ENCODE measurements at regions not wholly inside any gene's neighbourhood (a gene's known extent, or its start where the extent isn't known, plus 50 kb on each side); places are given as distances from the start of the nearest gene placed in this dataset.
"Not testable (repeated sequence)": the region's sequence is repeated elsewhere in the genome, so short reads cannot be mapped to it uniquely, and the experiment has no call there.

GRCh38 chr4:18166925-18167324 is 145.4 kb upstream of the LCORL start:
- Histone ChIP-seq H3K27ac (ENCODE audit: low read length) (no peak overlapping the region), H3K9me3 (ENCODE audit: control insufficient read depth, insufficient read depth, low read depth, low read length) (no peaks in the 10 kb centered on the region), H3K27me3 (ENCODE audit: control insufficient read depth, insufficient read depth, low read length) (no peaks in the 10 kb centered on the region), H3K36me3 (ENCODE audit: control insufficient read depth, insufficient read depth, low read length) (no peaks in the 10 kb centered on the region), H3K4me1 (ENCODE audit: control insufficient read depth, insufficient read depth, low read length) (no peaks in the 10 kb centered on the region), H3K4me3 (ENCODE audit: low read depth in 2 of 2, low read length in 2 of 2) (no peak overlapping the region)
- POLR2A ChIA-PET, result no interaction called here
- CTCF ChIA-PET, result no interaction called here
- BruUV-seq (replicated peaks), result no TSS peak
- DNase-seq (ENCODE audit: low read depth, low spot score) (no peak), ATAC-seq (no peak)
- in situ Hi-C loops (cut with HindIII; ENCODE audit: low pct_unique_long_range_greater_than_20kb, low sequenced_read_pairs), result no loop called here
- TF ChIP-seq CTCF (IDR thresholded peaks at IDR 0.05), result no peak
- no peak for TF ChIP-seq REST (IDR thresholded peaks at IDR 0.05; ENCODE audit: insufficient read depth in 1 of 2, low read depth in 2 of 2, low read length in 1 of 2)
- no peak for TF ChIP-seq TCF7L2 (IDR thresholded peaks at IDR 0.05; ENCODE audit: low read depth, low read length)
- TF ChIP-seq POLR2AphosphoS5 (IDR thresholded peaks at IDR 0.05; ENCODE audit: low read depth, low read length), result no peak
- TF ChIP-seq SIN3A (IDR thresholded peaks at IDR 0.05; ENCODE audit: borderline replicate concordance, insufficient read depth, low read depth, low read length), result no peak
- intact Hi-C loops (cut with micrococcal nuclease; ENCODE audit: unreplicated experiment), result no loop called here

- DNase-seq (ENCODE audit: low read depth, low spot score) (no peak), ATAC-seq (no peak)
- in situ Hi-C loops (cut with HindIII; ENCODE audit: low pct_unique_long_range_greater_than_20kb, low sequenced_read_pairs) (no loop called here), intact Hi-C loops (cut with micrococcal nuclease; ENCODE audit: unreplicated experiment) (no loop called here)
- Histone ChIP-seq H3K27ac (ENCODE audit: low read length) (no peak overlapping the region), H3K4me3 (ENCODE audit: low read depth in 2 of 2, low read length in 2 of 2) (no peak overlapping the region), H3K36me3 (ENCODE audit: control insufficient read depth, insufficient read depth, low read length) (no peaks in the 10 kb centered on the region), H3K4me1 (ENCODE audit: control insufficient read depth, insufficient read depth, low read length) (no peaks in the 10 kb centered on the region), H3K27me3 (ENCODE audit: control insufficient read depth, insufficient read depth, low read length) (no peaks in the 10 kb centered on the region), H3K9me3 (ENCODE audit: control insufficient read depth, insufficient read depth, low read depth, low read length) (no peaks in the 10 kb centered on the region)
- BruUV-seq (replicated peaks), result no TSS peak
- CTCF ChIA-PET, result no interaction called here
- POLR2A ChIA-PET, result no interaction called here
- TF ChIP-seq POLR2AphosphoS5 (IDR thresholded peaks at IDR 0.05; ENCODE audit: low read depth, low read length), result no peak
- TF ChIP-seq SIN3A (IDR thresholded peaks at IDR 0.05; ENCODE audit: borderline replicate concordance, insufficient read depth, low read depth, low read length), result no peak
- no peak for TF ChIP-seq TCF7L2 (IDR thresholded peaks at IDR 0.05; ENCODE audit: low read depth, low read length)
- no peak for TF ChIP-seq CTCF (IDR thresholded peaks at IDR 0.05)
- no peak for TF ChIP-seq REST (IDR thresholded peaks at IDR 0.05; ENCODE audit: insufficient read depth in 1 of 2, low read depth in 2 of 2, low read length in 1 of 2)
These were observed 140.9 kb upstream of the LCORL start for GRCh38 chr4:18162453-18162852.

- DNase-seq (ENCODE audit: low read depth, low spot score); in situ Hi-C loops (cut with HindIII; ENCODE audit: low pct_unique_long_range_greater_than_20kb, low sequenced_read_pairs); CTCF ChIA-PET; intact Hi-C loops (cut with micrococcal nuclease; ENCODE audit: unreplicated experiment); ATAC-seq; H3K4me3 ChIP-seq (ENCODE audit: low read depth in 2 of 2, low read length in 2 of 2); H3K4me1 ChIP-seq (ENCODE audit: control insufficient read depth, insufficient read depth, low read length); H3K36me3 ChIP-seq (ENCODE audit: control insufficient read depth, insufficient read depth, low read length); H3K27me3 ChIP-seq (ENCODE audit: control insufficient read depth, insufficient read depth, low read length); BruUV-seq (replicated peaks); H3K27ac ChIP-seq (ENCODE audit: low read length); H3K9me3 ChIP-seq (ENCODE audit: control insufficient read depth, insufficient read depth, low read depth, low read length); POLR2A ChIA-PET: not testable (repeated sequence)
These were observed 137.8 kb upstream of the LCORL start for GRCh38 chr4:18159117-18159912.

All from Panc1 (cell line).